ENCODE measurements at regions not wholly inside any gene's neighbourhood (a gene's known extent, or its start where the extent isn't known, plus 50 kb on each side); places are given as distances from the start of the nearest gene placed in this dataset.
A peak's percentile ranks its signal among the peaks of the same experiment; 100 is the strongest.

- DNase-seq (ENCODE audit: low read depth, low spot score), result no peak
Measured at GRCh38 chr2:105573490-105573889, 171.2 kb upstream of the NCK2 start.

GRCh38 chr2:105571445-105571987, 172.7 kb upstream of the FHL2 start:
- no peak for DNase-seq (ENCODE audit: low read depth, low spot score)

GRCh38 chr2:105570757-105571156, 171.9 kb upstream of the FHL2 start:
- no peak for DNase-seq (ENCODE audit: low read depth, low spot score)

- DNase-seq (ENCODE audit: low read depth, low spot score), result no peak
Measured at GRCh38 chr2:105570326-105570725, 171.5 kb upstream of the FHL2 start.

- DNase-seq (ENCODE audit: low read depth, low spot score), result no peak
Measured at GRCh38 chr2:105569606-105570005, 170.8 kb upstream of the FHL2 start.

- peak; percentile 7 for DNase-seq (ENCODE audit: low read depth, low spot score)
Measured at GRCh38 chr2:105567996-105568494, 169.2 kb upstream of the FHL2 start.

- DNase-seq (ENCODE audit: low read depth, low spot score), result no peak
Measured at GRCh38 chr2:105563000-105563719, 164.3 kb upstream of the FHL2 start.

GRCh38 chr2:105561401-105561800, 162.6 kb upstream of the FHL2 start:
- DNase-seq (ENCODE audit: low read depth, low spot score), result no peak

- no peak for DNase-seq (ENCODE audit: low read depth, low spot score)
Measured at GRCh38 chr2:105560157-105560556, 161.3 kb upstream of the FHL2 start.

GRCh38 chr2:105557021-105557920, 158.4 kb upstream of the FHL2 start:
- DNase-seq (ENCODE audit: low read depth, low spot score), result no peak

GRCh38 chr2:105556366-105556765, 157.5 kb upstream of the FHL2 start:
- no peak for DNase-seq (ENCODE audit: low read depth, low spot score)

GRCh38 chr2:105554235-105554634, 155.4 kb upstream of the FHL2 start:
- no peak for DNase-seq (ENCODE audit: low read depth, low spot score)

GRCh38 chr2:105553538-105554196, 154.8 kb upstream of the FHL2 start:
- DNase-seq (ENCODE audit: low read depth, low spot score), result peak; percentile 46

GRCh38 chr2:105546628-105546974, 147.8 kb upstream of the FHL2 start:
- DNase-seq (ENCODE audit: low read depth, low spot score), result no peak

- DNase-seq (ENCODE audit: low read depth, low spot score), result peak; percentile 81
Measured at GRCh38 chr2:105545730-105546627, 147.1 kb upstream of the FHL2 start.

GRCh38 chr2:105544591-105545377, 145.9 kb upstream of the FHL2 start:
- DNase-seq (ENCODE audit: low read depth, low spot score), result no peak

GRCh38 chr2:105541189-105542050, 142.6 kb upstream of the FHL2 start:
- peak; percentile 8 for DNase-seq (ENCODE audit: low read depth, low spot score)

GRCh38 chr2:105540642-105541041, 141.8 kb upstream of the FHL2 start:
- no peak for DNase-seq (ENCODE audit: low read depth, low spot score)

- DNase-seq (ENCODE audit: low read depth, low spot score), result no peak
Measured at GRCh38 chr2:105539331-105539730, 140.5 kb upstream of the FHL2 start.

Measured in astrocyte of the hippocampus (primary cell).